HG03575 (cell line): ENCODE measurements at regions not wholly inside any gene's neighbourhood (a gene's known extent, or its start where the extent isn't known, plus 50 kb on each side); places are given as distances from the start of the nearest gene placed in this dataset.

Experiments used
- ATAC-seq: cut with Tn5 transposase; IDR thresholded peaks from one replicate; pipeline ENCODE4 v1.9.1; 2021; ENCODE audit not compliant: unreplicated experiment, insufficient number of reproducible peaks, low FRiP score; ENCODE audit errors: extremely low read depth

DNA sequence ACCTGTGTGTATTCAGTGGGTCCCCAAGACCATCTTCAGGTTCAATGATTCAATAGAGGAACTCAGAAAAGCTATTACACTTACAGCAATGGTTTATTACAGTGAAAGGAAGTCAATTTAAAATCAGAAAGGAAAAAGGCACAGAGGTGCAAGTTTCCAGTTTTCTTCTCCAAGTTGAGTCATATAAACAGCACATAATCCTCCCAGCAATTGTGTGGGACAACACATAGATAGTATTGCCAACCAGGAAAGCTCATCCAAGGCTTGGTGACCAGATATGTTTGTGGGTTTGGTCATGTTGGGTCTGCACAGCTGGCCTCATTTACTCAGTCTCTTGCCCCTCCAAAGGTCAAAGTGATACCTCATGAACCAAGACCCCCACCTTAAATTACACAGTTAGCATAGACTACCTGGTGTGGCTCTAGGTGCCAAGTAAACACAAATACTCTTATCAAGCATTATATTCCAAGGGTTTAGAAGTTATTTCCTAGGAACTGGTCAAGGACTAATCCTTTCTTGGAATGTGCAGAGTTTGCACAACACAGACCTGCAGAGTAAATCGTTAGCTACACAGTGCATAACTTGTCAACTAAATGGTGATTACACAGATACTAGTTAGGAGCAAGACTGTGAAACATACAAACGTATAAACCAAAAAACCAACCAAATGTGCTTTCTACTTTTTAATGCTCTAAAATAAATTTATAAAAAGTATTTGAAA lies 777.3 kb downstream of the PCDH18 start:
- no peak for ATAC-seq

GRCh38 chr4:136751556-136751955 lies 780.7 kb downstream of the PCDH18 start:
- ATAC-seq: no peak

DNA sequence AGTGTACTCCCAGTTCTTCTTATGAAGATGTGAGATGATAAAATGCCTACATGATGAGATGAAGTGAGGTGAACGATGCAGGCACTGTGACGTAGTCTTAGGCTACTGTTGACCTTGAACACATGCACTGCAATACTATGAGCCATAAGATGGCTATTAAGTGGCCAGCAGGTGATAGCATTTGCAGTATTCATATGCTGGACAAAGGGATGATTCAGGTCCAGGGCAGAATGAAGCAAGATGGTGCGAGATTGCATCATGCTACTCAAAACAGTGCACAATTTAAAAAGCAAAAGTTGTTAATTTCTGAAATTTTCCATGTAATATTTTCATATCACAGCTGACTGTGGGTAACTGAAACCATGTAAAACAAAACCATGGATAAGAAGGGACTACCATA lies 781.4 kb downstream of the PCDH18 start:
- no peak for ATAC-seq

DNA sequence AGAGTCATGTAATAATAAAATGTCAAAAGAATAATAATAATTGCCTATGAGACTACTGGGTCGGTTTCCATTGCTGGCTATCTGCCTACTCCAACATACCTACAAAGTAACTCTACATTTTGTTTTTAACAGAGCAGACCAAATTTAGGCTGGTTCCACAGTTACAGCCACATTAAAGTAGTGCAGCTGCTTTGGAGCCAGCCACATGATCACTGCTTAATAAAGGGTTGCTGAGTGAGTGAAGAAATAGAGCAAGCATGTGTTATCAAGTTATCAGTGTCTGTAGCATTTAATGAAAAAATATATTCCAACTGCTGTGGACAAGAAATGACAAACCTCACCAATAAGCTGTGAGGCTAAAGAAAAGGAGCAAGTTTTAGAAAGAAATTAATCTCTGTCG lies 782.3 kb downstream of the PCDH18 start:
- no peak for ATAC-seq

DNA sequence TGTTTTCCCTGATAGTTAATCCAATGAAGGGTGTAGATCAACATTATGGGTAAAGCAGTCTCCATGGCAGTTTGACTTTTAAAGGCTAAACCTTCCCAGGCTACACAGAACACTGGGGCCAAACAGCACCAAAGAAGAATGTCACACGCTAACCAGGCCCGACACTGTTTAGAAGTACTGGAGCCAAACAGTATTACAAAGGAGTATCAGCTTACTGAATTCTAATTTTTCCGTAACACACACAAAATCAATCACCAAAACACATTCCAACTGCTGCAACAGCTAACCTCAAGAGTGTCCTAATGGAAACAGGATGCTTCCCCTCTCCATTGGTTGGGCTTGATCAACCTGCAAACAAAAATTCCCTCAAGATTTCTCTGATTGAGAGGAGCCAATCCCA lies 783.5 kb downstream of the PCDH18 start:
- no peak for ATAC-seq

- ATAC-seq: no peak
Observed at GRCh38 chr4:136748165-136748564, 784.1 kb downstream of the PCDH18 start.

- ATAC-seq: no peak
Observed at GRCh38 chr4:136743238-136743637, 789.1 kb downstream of the PCDH18 start.

DNA sequence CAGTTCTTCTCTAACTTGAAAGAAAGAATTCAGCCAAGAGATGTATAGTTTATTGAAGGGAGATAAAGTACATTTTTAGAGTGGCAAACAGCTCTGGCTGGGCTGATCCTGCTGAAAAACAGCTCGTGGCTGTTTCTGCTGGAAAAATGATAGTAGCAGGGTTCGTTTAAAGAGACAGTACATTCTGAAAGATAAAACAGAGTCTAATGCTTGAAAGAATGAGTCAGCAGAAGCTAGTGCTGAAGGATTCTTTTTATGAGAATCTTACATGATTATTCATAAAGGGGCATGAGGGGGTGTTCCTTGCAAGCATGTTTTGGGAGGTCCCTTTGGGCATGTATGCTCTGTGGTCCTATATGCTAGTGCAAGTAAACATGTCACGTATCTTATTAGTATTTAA lies 790.0 kb downstream of the PCDH18 start:
- no peak for ATAC-seq

GRCh38 chr4:136741468-136741867 lies 790.8 kb downstream of the PCDH18 start:
- no peak for ATAC-seq

- ATAC-seq: no peak
Observed at GRCh38 chr4:136740326-136740725, 792.0 kb downstream of the PCDH18 start.

- ATAC-seq: no peak
Observed at GRCh38 chr4:136737066-136737465, 795.2 kb downstream of the PCDH18 start.

- no peak for ATAC-seq
Observed at GRCh38 chr4:136731025-136731424, 801.3 kb downstream of the PCDH18 start.

DNA sequence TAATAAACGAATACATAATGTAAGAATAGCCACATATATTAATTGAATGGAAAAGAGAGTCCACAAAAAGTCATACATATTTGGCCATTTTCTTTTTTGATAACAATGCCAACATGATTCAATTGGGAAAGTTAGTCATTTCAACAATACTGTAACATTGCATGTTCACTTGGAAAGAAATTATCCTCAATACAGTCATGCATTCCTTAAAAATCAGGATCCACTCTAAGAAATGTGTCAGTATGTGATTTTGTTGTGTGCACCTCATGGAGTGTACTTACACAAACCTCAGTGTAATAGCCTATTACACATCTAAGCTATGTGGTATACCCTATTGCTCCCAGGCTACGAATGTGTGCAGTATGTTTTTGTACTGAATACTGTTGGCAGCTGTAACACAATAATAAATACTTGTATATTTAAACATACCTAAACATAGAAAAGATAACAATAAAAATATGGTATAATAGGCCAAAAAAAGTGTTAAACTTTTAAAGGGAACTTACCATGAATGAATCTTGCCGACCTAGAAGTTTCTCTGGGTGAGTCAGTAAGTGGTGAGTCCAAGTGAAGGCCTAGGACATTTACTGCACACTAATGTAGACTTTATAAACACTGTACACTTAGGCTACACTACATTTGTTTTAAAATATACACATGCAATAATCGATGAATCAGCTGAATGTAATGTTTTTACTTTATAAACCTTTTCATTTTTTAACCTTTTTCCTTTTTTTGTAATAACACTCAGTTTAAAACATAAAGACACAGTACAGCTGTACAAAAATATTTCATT lies 806.8 kb downstream of the PCDH18 start:
- no peak for ATAC-seq

DNA sequence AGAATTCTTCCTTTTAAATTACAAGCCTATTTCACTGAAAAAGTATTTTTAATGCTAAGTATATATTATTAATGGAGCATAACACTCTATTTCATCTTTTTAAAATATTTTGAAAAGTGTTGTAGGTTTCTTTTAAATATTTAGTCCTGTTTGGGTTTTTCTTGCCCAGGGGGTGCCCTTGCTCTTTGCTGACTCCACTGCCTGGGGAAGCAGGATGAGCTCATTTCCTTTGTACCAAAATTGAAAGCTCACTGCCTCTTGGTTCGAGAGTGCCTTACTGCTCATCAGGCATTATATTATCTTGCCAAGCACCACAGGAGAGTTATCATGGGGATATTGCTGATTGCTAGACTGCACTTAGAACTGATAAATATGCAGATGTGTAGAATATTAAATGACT lies 819.2 kb downstream of the PCDH18 start:
- no peak for ATAC-seq

DNA sequence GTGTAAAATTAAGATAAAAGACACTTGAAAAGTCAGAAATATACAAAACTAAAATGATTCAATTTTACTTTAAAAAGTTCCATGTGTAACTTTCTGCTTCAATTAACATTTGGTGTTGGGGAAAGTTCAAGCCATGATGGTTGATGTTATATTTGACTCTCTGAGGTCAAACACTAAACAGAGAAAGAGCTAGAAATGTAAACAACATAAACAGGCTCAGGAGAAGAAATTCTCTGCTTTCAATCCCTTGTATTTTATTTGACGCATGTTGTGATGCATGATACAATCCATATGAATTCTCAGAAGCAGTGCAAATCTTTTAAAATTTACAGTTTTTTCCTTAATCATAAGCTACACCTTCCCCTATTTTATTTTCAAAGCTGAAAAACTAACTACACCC lies 822.4 kb downstream of the PCDH18 start:
- ATAC-seq: no peak

DNA sequence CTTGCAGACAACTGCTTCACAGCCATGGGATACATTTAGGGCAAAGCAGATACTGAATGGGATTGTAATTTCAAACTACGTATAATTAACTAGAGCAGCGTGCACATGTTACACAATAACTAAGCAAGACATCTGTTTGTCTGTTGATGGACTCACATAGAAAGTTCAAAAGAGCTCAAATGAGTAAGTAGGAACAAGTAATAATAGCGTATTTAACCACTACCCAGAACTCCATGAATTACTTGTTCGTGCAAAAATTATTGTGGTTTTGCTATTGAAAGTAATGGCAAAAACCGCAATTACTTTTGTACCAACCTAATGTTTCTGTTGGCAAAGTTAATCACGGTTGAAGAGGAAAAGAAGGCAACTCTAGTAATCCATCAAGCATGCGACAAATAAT lies 825.4 kb downstream of the PCDH18 start:
- no peak for ATAC-seq

GRCh38 chr4:136699905-136700304 lies 832.4 kb downstream of the PCDH18 start:
- ATAC-seq: no peak

DNA sequence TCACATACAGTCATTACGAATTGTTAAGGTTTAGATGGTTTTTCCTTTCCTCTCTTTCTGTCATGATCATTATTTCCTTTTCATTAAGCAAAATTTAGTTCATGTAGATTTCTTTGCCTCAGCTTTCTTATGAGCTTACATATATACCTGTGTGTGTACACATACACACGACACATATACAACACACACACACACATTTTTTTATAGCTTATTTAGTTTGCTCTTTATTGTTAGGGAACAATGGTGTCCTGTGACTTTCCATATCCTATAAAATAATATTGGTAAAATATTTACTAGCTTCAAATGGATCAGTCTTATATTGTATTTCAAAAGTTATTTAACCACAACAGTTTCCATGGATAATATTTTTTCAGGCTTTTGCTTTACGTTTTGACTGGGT lies 840.7 kb downstream of the PCDH18 start:
- ATAC-seq: no peak

DNA sequence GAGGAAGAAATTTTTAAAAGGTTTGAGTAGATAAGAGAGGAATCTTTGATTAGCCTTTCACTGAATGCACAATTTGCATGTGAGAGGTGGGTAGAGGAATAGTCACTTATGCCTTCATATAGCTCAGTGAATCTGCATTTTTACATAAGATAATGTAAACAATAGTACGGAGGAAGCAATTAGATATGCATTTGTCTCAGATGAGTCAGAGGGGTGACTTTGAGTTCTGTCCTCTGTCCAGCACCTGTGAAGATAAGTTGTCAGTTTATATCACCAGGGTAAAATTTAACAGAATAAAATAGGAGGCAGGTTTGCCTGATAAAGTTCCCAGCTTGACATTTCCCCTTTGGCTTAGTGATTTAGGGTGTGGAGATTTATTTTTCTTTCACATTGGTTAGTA lies 841.9 kb downstream of the PCDH18 start:
- ATAC-seq: no peak

DNA sequence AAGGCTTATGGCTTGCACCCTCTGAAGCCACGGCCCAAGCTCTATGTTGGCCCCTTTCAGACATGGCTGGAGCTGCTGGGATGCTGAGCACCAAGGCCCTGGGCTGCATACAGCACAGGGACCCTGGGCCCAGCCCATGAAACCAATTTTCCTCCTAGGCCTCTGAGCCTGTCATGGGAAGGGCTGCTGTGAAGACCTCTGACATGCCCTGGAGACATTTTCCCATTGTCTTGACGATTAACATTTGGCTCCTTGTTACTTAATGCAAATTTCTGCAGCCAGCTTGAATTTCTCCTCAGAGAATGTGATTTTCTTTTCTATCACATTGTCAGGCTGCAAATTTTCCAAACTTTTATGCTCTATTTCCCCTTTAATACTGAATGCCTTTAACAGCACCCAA lies 844.7 kb downstream of the PCDH18 start:
- no peak for ATAC-seq

DNA sequence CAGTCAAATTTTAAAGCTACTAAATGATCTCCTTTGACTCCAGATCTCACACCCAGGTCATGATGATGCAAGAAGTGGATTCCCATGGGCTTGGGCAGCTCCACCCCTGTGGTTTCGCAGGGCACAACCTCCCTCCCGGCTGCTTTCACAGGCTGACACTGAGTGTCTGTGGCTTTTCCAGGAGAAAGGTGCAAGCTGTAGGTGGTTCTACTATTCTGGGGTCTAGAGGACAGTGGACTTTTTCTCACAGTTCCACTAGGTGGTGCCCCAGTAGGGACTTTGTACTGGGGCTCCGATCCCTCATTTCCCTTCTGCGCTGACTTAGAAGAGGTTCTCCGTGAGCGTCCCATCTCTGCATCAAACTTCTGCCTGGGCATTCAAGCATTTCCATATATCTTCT lies 845.2 kb downstream of the PCDH18 start:
- ATAC-seq: no peak
